ENCODE measurements at regions not wholly inside any gene's neighbourhood (a gene's known extent, or its start where the extent isn't known, plus 50 kb on each side); places are given as distances from the start of the nearest gene placed in this dataset.
"Not testable (repeated sequence)": the region's sequence is repeated elsewhere in the genome, so short reads cannot be mapped to it uniquely, and the experiment has no call there.

DNA sequence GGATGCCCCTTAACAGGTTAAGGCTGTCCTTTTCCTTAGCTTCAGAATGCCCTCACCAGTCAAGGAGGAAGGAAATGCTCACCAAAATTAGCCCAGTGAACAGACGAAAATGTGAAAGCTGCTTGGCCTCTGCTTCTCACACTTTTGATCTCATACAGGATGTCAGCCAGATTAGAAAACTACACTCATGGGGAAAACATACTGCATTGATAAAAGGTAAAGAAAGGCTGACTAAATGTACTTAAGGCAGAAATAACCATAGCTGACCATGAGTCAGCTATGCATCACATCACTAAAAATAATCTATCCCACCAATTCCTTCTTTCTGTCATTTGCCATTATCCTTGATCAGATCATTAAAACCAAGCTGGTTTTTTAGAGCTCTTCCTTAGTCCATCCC lies 198.4 kb upstream of the TENT5A start:
- DNase-seq: no peak

DNA sequence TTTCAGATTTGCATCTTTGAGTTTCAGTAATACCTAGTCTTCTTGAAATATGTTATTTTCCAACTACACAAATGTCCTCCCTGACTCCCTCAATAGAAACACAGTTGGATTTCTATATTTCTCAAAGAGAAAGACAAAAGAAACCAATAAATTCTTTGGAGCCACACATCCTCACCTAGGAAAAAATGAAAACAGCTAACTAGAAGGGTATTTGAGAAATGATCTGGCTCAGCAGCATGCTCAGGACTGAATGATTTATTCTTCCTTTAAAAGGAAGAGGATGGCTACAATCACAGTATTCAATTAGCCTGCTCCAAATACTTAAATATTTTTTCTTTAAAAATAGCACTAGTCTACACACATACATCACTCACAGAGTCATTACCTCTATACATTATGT lies 196.4 kb upstream of the TENT5A start:
- DNase-seq: no peak

DNA sequence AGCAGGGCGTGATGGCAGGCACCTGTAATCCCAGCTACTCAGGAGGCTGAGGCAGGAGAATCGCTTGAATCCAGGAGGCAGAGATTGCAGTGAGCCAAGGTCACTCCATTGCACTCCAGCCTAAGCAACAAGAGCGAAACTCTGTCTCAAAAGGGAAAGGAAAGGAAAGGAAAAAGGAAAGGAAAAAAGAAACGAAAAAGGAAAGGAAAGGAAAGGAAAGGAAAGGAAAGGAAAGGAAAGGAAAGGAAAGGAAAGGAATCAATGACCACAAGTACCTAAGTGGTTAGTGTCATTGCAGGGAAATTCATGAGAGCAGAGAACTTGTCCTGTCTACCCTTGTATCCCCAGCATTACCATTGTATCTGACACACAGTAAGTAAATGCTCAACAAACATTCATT lies 195.7 kb upstream of the TENT5A start:
- DNase-seq: not testable (repeated sequence)

DNA sequence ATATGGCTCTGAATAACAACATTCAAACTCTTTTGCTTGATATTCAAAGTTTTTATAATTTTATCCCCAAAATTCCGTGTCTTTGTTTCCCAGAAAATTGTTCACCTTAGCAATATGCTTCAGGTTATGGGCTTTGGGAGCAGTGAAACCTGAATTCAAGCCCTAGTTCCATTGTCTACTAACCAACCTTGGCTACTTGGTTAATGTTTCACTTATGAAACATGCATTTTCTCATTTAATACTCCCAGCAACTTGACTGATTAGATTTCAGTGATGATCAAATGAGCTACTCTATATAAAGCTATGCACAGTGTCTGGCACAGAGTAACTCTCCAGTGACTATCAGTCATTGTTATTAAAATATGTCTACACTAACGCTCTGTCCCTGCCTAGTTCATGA lies 192.2 kb upstream of the TENT5A start:
- DNase-seq: no peak

DNA sequence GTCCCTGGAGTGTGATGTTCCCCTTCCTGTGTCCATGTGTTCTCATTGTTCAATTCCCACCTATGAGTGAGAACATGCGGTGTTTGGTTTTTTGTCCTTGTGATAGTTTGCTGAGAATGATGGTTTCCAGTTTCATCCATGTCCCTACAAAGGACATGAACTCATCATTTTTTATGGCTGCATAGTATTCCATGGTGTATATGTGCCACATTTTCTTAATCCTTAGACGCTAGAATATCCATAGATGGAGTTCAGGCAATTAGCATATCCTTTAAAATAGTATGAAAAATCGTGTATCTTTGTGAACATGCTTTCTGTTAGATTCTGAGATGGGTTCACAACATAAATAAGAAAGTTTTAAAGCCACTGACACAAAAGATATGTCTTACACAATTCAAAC lies 190.4 kb upstream of the TENT5A start:
- not testable (repeated sequence) for DNase-seq

DNA sequence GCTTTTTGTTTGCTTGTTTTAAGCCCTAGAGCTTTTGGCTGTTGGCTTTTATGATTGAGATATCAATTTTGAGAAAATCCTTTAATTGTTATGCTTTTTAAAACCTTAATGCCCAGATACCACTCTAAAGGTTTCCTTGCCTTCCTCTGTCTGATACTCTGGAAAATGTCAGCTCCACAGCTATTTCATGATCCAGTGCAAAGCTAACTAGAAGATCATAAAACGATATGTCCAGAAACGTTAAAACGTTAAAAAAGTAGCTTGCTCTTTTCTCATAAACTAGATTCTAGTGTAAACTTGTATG lies 189.5 kb upstream of the TENT5A start:
- DNase-seq: no peak

DNA sequence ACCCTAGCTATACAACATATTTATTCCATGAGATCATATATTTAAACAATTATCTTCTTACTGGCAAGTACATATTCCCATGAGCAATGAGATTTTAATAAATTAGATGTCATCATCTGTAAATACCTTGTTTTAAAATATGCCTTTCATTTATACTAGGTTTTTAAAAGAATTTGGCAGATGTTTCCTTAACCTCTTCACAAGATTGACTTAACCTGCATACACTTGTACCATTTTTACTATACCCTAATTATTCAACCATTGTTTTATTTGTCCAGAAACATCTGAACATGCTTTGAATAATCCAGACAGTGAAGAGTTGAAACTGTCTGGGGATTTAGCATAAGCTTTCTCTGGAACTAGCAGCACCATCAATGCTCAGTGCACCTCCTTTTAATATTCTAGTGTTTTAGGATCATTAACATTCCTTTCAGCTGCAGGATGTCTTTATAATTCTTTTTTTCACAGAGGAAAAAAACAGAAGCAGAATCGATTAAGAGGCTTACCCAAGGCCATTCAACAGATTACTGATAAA lies 188.0 kb upstream of the TENT5A start:
- no peak for DNase-seq

DNA sequence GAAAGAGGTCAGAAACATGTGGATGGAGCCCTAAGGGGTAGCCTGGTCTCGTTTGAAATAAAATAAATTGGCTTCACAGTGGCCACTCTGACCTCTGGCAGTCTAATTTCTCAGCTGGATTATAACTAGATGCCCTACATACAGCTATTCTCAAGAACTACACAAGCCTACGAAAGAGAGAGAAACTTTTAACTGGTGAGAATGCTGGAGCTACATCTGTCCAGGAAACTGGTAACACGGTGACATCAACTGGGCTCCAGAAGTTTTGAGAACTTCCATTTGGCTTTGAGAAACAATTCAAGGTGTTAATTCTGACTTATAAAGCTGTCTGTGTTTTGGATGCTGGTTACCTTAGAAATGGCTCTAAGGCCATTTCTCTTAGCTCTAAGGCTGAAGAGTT lies 187.3 kb upstream of the TENT5A start:
- no peak for DNase-seq

DNA sequence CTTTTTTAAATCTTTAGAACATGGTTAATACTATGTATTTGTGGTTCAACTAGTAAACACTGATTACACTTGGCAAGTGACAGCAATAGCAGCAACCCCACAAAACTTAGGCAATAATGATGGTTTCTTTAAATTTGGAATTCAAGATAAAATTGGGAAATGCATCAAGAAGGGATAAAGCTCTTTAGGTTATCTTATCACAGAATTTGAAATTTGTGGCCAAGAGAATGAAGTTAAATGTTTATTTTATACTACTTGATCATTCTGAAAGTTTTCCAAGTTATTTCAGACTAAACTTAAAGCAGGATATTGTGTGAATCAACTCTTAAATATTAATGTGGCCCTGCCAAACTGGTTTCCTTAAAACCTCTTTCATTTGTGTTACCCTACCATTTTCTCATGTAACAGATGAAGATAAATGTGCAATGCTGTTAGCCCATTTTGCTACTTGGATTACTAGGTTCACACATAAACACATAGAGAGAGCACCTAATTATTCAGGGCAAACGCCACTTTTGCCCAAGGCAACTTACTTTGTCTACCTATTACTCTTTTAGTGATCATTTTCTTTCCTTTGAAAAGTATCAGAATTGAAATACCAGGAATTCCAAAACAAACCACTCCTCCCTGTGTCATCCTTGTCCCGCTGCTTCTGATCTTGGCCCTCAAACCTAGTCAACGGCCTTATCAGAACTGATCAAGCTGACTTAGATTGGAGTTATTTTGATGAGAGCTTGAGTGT lies 186.7 kb upstream of the TENT5A start:
- no peak for DNase-seq

DNA sequence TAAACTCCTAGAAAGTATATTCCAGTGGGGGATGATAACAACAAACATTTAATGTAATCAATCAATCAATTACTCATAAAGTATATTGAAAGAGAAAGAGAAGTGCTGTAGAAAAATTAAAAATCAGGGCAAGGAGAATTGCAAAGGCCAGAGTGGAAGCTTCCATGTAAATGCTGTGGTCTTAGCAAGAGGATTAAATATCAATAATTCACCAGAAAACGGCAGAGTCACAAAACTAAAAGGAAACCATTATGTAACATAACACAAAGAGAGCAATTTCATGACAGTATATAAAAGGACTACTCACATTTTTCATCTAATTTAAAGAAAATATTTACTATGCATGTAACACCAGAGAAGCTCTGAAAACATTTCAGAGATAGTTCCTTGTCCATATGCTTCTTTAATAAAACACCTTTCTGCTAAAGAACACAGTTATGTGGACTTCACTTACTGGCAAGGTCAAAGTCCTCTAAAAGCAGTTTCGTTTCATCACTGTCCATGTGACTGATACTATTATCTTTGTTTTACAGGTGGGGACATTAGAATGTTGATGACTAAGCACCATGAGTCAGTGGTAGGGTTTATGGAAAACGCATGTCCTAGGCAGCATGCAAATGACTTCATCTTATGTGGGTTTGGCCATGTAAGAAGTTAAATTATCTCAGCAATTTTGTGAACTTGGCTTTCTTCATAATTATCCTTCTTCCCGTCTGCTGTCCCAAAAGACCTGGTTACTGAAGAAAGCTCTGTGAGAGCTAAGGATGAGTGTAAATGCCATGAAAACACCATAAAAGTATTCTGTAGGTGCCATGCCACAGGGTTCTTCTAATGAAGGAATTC lies 185.8 kb upstream of the TENT5A start:
- no peak for DNase-seq

DNA sequence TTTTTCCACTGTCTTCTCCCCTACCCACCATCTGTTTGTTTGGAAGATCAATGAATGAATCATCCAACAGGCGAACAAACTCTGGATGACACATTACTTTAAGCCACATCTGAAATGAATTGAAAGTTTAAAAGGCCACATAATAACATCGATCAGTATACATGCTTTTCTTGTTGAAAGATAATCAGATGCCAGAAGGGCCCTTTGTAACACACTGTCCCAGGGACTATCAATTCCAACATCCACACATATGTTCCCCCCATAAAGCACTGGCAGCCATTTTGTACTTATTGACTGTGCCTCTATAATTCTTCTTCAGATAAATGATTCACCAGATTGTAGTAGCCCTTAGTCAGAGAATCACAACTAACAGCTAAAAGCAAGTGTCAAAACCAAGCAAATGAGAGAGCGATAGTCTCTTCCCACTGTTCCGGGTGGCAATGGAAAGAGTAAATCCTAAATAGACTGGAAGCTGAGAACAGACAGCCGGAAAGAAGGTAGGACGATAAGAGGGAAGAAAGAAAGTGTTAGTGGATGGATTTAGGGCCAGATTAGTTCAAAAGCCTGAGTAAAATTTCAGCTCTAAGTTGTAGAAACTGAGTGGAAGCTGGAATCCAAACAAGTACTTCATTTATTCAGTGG lies 184.9 kb upstream of the TENT5A start:
- DNase-seq: no peak

DNA sequence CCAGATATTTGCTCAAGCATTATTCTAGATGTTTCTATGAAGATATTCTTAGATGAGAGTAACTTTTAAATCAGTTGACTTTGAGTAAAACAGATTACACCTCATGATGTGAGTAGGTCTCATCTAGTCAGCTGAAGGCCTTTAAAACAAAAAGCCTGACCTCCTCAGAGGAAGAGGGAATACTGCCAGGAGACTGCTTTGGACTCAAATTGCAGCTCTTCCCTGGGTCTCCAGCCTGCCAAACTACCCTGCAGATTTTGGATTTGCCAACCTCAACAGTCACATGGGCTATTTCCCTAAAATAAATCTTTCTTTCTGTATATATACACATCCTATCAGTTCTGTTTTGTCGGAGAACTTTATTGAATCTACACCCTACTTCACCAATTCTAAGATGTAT lies 182.5 kb upstream of the TENT5A start:
- DNase-seq: no peak

DNA sequence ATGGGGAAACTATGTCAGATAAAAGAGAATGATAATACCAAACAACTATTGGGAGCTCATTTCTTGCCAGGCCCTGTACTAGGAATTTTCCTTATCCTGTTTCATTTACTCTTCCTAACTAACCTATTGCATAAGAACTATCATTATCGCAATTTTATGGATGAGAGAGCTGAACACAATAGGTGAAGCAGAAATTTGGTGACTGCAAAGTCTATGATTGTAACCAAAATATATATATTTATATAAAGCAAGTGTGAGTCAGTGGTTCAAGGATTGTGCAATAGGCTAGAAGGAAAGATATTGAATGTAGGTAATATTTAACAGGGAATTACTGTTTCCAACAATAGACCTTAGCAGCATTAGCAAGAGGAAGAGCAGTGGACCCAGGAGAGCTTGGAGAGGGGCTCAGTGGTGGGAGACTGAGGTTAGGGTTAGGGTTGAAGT lies 181.1 kb upstream of the TENT5A start:
- DNase-seq: no peak

DNA sequence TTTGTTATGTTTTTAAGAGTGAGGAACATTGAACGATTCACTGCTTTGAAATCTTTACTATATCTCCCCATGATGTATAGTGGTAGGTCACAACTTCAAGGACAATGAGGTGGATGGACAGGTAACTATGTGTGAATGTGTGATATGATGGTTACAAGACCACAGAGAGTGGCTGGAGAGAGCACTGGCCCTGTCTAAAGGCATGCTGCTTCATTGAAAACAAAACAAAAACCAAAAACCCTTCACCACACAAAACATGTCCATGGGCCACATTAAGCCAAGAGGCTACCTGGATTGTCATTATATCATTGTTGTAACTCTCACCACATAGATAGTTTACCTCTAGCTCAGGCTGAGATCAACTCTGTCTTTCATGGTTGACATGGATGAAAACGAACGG lies 180.6 kb upstream of the TENT5A start:
- no peak for DNase-seq

DNA sequence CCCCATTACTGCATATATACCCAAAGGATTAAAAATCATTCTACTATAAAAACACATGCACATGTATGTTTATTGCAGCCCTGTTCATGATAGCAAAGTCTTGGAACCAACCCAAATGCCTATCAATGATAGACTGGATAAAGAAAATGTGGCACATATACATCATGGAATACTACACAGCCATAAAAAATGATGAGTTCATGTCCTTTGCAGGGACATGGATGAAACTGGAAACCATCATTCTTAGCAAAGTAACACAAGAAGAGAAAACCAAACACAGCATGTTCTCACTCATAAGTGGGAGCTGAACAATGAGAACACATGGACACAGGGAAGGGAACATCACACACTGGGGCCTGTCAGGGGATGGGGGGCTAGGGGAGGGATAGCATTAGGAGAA lies 180.0 kb upstream of the TENT5A start:
- not testable (repeated sequence) for DNase-seq

DNA sequence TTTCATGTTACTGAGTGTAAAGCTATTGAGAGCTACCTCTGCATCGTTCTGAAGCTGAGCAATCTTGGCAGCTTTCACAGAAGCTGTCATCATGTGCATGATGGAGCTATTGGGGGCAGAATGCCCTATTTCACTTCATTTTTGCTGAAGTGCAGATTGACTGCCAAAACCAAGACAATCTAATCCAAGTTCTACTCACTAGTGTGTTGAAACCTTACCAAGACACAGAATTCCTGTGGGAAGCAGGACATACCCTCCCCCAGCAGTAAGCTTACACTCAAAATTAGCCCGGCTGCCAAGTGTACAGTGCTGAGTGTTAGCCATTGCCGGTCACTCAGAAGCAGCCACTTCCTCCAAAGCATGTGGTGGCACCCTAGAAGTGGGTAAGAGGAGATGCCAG lies 177.3 kb upstream of the TENT5A start:
- DNase-seq: no peak

DNA sequence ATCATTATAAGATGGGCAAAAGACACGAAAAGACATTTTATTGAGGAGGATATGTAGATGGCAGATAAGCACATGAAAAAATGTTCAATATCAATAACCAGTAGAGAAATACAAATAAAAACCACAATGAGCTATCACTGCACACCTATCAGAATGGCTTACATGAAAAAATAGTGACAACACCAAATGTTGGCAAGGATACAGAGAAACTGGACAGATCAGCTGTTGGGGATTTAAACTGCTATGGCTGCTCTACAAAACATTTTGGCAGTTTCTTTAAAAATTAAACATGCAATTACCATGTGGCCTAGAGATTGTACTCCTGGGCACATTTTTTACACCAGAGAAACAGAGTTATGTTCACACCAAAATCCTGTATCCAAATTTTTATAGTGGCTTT lies 172.7 kb upstream of the TENT5A start:
- no peak for DNase-seq

DNA sequence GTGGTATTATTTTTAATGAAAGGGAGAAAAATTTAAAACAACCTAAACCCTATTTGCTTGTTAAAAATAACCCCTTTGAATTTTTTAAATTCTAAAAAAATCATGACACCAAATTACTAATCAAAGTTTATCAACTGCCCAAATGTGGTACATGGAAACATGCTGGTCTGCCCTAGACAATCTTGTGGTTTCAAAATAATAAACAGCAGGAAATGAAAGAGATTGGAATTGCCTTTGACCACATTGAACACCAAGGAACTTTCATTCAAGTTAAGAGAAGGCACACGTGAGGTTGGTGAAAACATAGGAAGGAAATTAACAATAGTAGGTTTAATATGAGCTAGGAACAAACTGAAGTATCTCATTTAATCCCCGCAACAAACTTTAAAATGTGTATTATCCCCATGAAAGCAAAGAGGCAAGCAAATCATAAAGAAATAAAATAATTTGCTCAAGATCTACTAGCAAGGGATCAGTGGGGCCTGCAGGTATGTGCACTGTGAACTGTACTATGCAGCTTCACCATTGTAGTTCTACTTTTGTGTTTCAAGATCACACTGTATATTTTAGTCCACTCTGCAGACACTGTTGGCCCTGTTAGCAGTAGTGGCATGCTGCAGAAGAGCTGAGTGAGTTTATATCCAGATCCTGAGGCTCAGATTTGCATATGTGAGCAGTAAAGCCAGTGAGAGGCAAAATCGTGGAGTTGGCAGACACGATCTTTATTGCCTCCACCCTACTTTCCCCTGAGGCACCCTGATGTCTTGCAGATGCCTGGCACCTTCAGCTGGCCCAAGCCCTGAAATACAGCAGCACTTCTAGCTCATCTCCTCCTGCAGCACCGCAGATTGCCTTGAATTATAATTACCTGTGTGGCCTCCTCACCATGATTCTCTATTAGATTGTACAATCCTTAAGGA lies 157.8 kb upstream of the TENT5A start:
- no peak for DNase-seq

DNA sequence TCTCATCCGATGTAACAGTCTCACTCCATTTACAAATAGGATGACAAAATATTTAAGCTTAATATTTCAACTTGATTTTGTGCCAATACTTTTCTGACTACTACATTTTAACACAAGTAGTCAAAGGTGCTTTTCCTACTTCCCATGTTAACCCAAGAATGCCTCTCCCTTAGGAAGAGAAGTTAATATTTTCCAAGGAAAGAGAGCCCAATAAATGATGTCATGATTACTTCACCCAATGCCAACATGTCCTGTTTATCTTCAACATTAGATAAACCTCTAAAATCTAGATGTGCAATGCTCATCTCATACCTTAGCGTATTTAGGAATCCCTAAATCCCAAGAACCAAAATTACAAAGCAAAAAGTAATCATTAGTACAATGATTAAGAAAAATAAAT lies 156.7 kb upstream of the TENT5A start:
- DNase-seq: no peak

DNA sequence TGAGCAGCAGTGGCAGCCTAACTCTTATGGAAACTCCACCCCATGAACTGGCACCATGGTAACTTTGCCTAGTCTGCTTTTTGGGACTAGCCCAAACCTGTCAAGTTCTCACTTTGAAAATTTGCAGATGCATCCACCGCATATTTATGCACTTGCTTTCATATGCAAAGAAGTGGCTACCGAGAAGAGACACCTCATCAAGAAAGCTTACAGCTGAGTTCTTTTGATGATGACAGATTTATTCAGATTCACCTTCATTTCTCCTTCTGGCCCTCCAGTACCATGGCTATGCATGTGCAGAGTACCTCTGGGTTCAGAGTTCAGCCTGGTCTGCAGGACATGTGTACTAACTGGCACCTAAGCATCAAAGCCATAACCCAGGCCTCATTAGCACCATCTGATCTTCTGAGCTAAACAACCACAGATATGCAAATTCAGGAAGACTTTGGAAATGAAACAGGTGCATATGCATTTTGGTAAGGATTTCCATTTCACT lies 154.3 kb upstream of the TENT5A start:
- DNase-seq: no peak

DNA sequence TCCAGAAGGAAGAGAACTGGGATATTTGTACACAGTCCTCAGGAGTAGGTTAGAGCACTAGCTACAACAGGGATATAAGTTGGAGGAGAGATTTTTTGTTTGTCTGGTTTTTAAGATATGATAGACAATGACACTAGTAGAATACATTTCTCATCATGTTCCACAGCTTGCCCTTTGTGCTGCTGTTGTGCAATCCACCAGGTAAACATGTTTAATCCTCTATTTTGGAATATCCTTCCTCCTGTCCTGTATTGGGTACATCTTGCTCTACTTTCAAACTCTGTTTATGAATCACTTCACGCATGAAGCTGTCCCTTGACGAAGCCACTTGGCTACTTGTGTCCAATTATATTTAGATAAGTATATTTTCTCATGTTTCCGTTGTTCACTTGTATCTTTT lies 153.6 kb upstream of the TENT5A start:
- no peak for DNase-seq

DNA sequence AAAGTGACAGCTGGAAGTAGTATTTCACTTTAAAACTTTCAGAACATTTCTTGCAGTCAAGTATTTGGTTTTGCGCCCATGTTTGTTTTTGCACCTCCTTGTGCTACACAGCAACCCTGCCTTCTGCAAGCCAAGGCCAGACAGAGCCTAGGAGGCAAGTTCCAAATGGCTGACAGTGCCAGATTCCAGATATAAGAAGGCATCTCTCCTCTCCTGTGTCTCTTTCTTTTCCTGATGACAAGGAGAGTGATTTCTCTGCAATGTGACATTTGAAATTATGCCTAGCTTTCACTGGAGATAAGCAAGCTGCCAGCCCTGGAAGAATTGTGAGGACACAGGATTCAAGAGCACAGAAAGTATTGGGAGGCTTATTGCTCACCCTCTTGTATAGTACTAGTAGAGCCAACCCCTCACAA lies 149.1 kb upstream of the TENT5A start:
- no peak for DNase-seq

DNA sequence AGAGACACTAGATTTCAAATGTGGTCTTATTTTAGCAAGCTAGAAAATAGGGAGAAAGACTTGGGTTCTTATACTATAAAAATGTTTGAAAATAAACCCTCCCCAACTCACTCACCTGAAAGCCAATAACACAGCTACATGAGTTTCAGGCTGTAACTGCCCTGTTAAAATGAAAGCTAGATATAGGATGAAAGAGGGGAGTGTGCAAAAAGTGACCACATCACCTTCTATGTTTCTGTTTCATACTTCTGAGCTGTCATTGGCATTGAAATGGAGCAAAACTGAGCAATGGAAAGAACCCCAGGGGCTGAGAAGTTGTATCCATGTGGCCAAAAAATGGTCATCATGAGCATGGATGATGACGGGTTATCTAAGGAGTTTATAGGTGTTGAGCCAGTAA lies 148.1 kb upstream of the TENT5A start:
- DNase-seq: no peak

All from DMS153 (cell line).